ENCODE measurements at regions not wholly inside any gene's neighbourhood (a gene's known extent, or its start where the extent isn't known, plus 50 kb on each side); places are given as distances from the start of the nearest gene placed in this dataset.
"Not testable (repeated sequence)": the region's sequence is repeated elsewhere in the genome, so short reads cannot be mapped to it uniquely, and the experiment has no call there.

GRCh38 chr12:72178871-72179270 lies 93.3 kb upstream of the TRHDE start:
- no peak overlapping the region for H3K9ac ChIP-seq (ENCODE audit: extremely low read depth, low read length, poor library complexity, severe bottlenecking)
- H3K36me3 ChIP-seq (ENCODE audit: control insufficient read depth, insufficient read depth, low read length): no peaks in the 10 kb centered on the region
- Mint-ChIP-seq H3K36me3 (ENCODE audit: low read depth) (no peaks in the 10 kb centered on the region), H3K9me3 (no peaks in the 10 kb centered on the region), H3K27ac (no peak overlapping the region), H3K4me3 (no peak overlapping the region), H3K4me1 (no peaks in the 10 kb centered on the region), H3K27me3 (ENCODE audit: insufficient read depth) (no peaks in the 10 kb centered on the region)
- no peaks in the 10 kb centered on the region for H3K9me3 ChIP-seq (ENCODE audit: control insufficient read depth, low read length)
- no peak for TF ChIP-seq CTCF (conservative IDR thresholded peaks at IDR 0.05)
- no peak overlapping the region for H3K4me3 ChIP-seq (ENCODE audit: low read length)
- no peak for DNase-seq
- H3K27ac ChIP-seq (ENCODE audit: low read depth, low read length): no peak overlapping the region
- no peaks in the 10 kb centered on the region for H3K4me1 ChIP-seq (ENCODE audit: control insufficient read depth, insufficient read depth, low read length)
- 88 to 100% methylated on average over 2 of the region's 2 CpGs for WGBS, 2 experiments (ENCODE audit: insufficient coverage in 1 of 2, insufficient read length in 1 of 2)
- no peaks in the 10 kb centered on the region for H3K27me3 ChIP-seq (ENCODE audit: control insufficient read depth, insufficient read depth, low read length, poor library complexity, severe bottlenecking)

GRCh38 chr12:72179841-72180240 lies 92.3 kb upstream of the TRHDE start:
- H3K4me3 Mint-ChIP-seq: no peak overlapping the region
- no peaks in the 10 kb centered on the region for H3K9me3 ChIP-seq (ENCODE audit: control insufficient read depth, low read length)
- H3K27me3 ChIP-seq (ENCODE audit: control insufficient read depth, insufficient read depth, low read length, poor library complexity, severe bottlenecking): no peaks in the 10 kb centered on the region
- H3K36me3 Mint-ChIP-seq (ENCODE audit: low read depth): no peaks in the 10 kb centered on the region
- H3K9me3 Mint-ChIP-seq: no peaks in the 10 kb centered on the region
- DNase-seq: no peak
- no peaks in the 10 kb centered on the region for H3K4me1 Mint-ChIP-seq
- 100% methylated on average over 1 of the region's 1 CpG; no CpG with 5 or more reads in 1 of the 2 experiments for WGBS, 2 experiments (ENCODE audit: insufficient coverage in 1 of 2, insufficient read length in 1 of 2)
- H3K9ac ChIP-seq (ENCODE audit: extremely low read depth, low read length, poor library complexity, severe bottlenecking): no peak overlapping the region
- H3K4me3 ChIP-seq (ENCODE audit: low read length): no peak overlapping the region
- H3K27ac ChIP-seq (ENCODE audit: low read depth, low read length): no peak overlapping the region
- no peaks in the 10 kb centered on the region for H3K27me3 Mint-ChIP-seq (ENCODE audit: insufficient read depth)
- no peak for TF ChIP-seq CTCF (conservative IDR thresholded peaks at IDR 0.05)
- H3K36me3 ChIP-seq (ENCODE audit: control insufficient read depth, insufficient read depth, low read length): no peaks in the 10 kb centered on the region
- H3K4me1 ChIP-seq (ENCODE audit: control insufficient read depth, insufficient read depth, low read length): no peaks in the 10 kb centered on the region
- no peak overlapping the region for H3K27ac Mint-ChIP-seq

- H3K27me3 Mint-ChIP-seq (ENCODE audit: insufficient read depth); H3K9me3 Mint-ChIP-seq; H3K36me3 ChIP-seq (ENCODE audit: control insufficient read depth, insufficient read depth, low read length); H3K27me3 ChIP-seq (ENCODE audit: control insufficient read depth, insufficient read depth, low read length, poor library complexity, severe bottlenecking); H3K9ac ChIP-seq (ENCODE audit: extremely low read depth, low read length, poor library complexity, severe bottlenecking); H3K9me3 ChIP-seq (ENCODE audit: control insufficient read depth, low read length); H3K36me3 Mint-ChIP-seq (ENCODE audit: low read depth); H3K4me1 ChIP-seq (ENCODE audit: control insufficient read depth, insufficient read depth, low read length); H3K27ac ChIP-seq (ENCODE audit: low read depth, low read length); DNase-seq; H3K4me3 Mint-ChIP-seq; H3K4me3 ChIP-seq (ENCODE audit: low read length); H3K27ac Mint-ChIP-seq; H3K4me1 Mint-ChIP-seq: not testable (repeated sequence)
- 94% methylated on average over 28 of the region's 33 CpGs; no CpG with 5 or more reads in 1 of the 2 experiments for WGBS, 2 experiments (ENCODE audit: insufficient coverage in 1 of 2, insufficient read length in 1 of 2)
These were observed 87.1 kb upstream of the TRHDE start for GRCh38 chr12:72184971-72185533.

GRCh38 chr12:72189266-72189665 lies 82.9 kb upstream of the TRHDE start:
- TF ChIP-seq CTCF (conservative IDR thresholded peaks at IDR 0.05): no peak
- Histone ChIP-seq H3K9ac (ENCODE audit: extremely low read depth, low read length, poor library complexity, severe bottlenecking) (no peak overlapping the region), H3K4me1 (ENCODE audit: control insufficient read depth, insufficient read depth, low read length) (no peaks in the 10 kb centered on the region), H3K9me3 (ENCODE audit: control insufficient read depth, low read length) (no peaks in the 10 kb centered on the region), H3K4me3 (ENCODE audit: low read length) (no peak overlapping the region), H3K36me3 (ENCODE audit: control insufficient read depth, insufficient read depth, low read length) (no peaks in the 10 kb centered on the region), H3K27me3 (ENCODE audit: control insufficient read depth, insufficient read depth, low read length, poor library complexity, severe bottlenecking) (no peaks in the 10 kb centered on the region), H3K27ac (ENCODE audit: low read depth, low read length) (no peak overlapping the region)
- H3K9me3 Mint-ChIP-seq: no peaks in the 10 kb centered on the region
- H3K36me3 Mint-ChIP-seq (ENCODE audit: low read depth): no peaks in the 10 kb centered on the region
- H3K4me3 Mint-ChIP-seq: no peak overlapping the region
- no peak overlapping the region for H3K27ac Mint-ChIP-seq
- WGBS, 2 experiments (ENCODE audit: insufficient coverage in 1 of 2, insufficient read length in 1 of 2): 84 to 100% methylated on average over 1 of the region's 1 CpG
- H3K4me1 Mint-ChIP-seq: peaks cover 1% of the 10 kb centered on the region
- H3K27me3 Mint-ChIP-seq (ENCODE audit: insufficient read depth): no peaks in the 10 kb centered on the region
- DNase-seq: no peak
